ENCODE measurements at regions not wholly inside any gene's neighbourhood (a gene's known extent, or its start where the extent isn't known, plus 50 kb on each side); places are given as distances from the start of the nearest gene placed in this dataset.
A peak's percentile ranks its signal among the peaks of the same experiment; 100 is the strongest.
"Not testable (repeated sequence)": the region's sequence is repeated elsewhere in the genome, so short reads cannot be mapped to it uniquely, and the experiment has no call there.

DNA sequence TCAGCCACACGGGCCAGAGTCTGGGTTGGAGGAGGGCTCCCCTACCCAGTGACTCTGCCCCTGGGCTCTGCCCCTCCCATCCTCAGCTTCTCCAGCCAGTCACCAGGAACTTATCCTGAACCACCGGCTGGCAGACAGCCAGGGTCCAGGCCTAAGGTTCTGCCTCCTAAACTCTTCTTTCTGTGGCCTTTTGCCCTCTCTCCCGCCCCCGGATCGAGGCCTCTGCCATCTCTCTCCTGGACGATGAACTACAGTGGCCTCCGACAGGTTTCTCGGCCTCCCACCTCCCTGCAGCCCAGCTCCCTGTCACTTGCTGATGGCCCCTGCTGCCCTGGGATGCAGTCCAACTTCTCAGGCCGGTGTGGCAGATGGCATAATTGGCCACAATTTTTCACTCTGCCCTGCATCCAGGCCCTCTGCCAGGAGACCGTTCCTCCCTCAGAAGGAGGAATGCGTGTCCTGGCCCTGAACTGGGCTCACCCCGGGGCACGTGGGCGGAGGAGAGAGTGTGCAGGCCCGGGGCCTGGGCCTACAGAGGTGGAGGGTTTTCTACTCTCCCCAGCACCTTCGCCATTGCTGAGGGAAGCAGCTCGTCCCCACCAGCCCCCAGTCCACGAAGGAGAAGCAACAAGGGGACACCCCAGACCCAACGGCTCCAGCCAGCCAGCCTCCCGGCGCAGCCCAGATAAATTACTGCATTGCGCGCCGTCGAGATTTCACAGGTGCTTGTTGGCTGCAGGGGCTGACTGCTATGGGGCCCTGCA is 81.9 kb upstream of the LRPAP1 start:
- Mint-ChIP-seq H3K27ac (no peak overlapping the region), H3K4me1 (ENCODE audit: low read depth) (no peaks in the 10 kb centered on the region), H3K36me3 (ENCODE audit: low read depth) (no peaks in the 10 kb centered on the region), H3K27me3 (ENCODE audit: low read depth) (peaks cover 10% of the 10 kb centered on the region), H3K9me3 (peaks cover 4% of the 10 kb centered on the region), H3K4me3 (no peak overlapping the region)
- intact Hi-C loops (cut with micrococcal nuclease), result no loop called here
- DNase-seq, result no peak
- CTCF ChIA-PET, result no interaction called here

DNA sequence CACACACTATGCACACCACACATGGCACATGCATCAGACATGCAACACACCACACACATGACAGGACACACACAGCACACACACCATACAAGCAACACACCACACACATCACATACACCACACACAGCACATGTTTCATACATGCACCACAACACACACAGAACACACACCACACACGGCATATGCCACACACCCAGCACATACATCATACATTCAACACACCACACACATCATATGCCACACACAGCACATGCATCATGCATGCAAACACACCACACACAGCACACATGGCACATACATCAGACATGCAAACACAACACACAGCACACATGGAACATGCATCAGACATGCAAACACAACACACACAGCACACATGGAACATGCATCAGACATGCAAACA is 80.7 kb upstream of the LRPAP1 start:
- CTCF ChIA-PET, result no interaction called here
- Mint-ChIP-seq H3K27me3 (ENCODE audit: low read depth) (peaks cover 5% of the 10 kb centered on the region), H3K36me3 (ENCODE audit: low read depth) (no peaks in the 10 kb centered on the region), H3K4me3 (no peak overlapping the region), H3K4me1 (ENCODE audit: low read depth) (no peaks in the 10 kb centered on the region), H3K9me3 (peaks cover 4% of the 10 kb centered on the region), H3K27ac (no peak overlapping the region)
- intact Hi-C loops (cut with micrococcal nuclease), result no loop called here
- DNase-seq, result no peak

DNA sequence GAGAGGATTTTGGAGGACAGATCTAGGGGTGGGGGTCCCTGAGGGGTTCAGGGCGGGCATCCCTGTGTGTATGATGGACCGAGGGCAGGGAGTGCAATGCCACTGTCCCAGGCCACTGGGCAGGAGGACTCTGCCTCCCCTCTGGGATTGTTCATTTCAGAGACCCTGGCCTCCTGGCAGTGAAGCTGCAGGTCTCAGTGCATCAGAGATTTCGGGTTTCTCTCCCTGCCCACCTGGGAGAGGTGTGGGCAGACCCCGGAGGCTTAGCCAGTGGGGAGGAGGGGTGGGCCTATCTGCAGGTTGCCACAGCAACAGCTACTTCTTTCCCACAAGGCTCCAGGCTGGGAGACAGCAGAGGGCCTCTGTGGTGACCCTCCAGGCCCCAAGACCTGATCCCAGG is 80.1 kb upstream of the LRPAP1 start:
- Mint-ChIP-seq H3K9me3 (peaks cover 4% of the 10 kb centered on the region), H3K27me3 (ENCODE audit: low read depth) (peaks cover 2% of the 10 kb centered on the region), H3K27ac (no peak overlapping the region), H3K4me3 (no peak overlapping the region), H3K4me1 (ENCODE audit: low read depth) (no peaks in the 10 kb centered on the region), H3K36me3 (ENCODE audit: low read depth) (no peaks in the 10 kb centered on the region)
- DNase-seq, result no peak
- intact Hi-C loops (cut with micrococcal nuclease), result no loop called here
- CTCF ChIA-PET, result no interaction called here

DNA sequence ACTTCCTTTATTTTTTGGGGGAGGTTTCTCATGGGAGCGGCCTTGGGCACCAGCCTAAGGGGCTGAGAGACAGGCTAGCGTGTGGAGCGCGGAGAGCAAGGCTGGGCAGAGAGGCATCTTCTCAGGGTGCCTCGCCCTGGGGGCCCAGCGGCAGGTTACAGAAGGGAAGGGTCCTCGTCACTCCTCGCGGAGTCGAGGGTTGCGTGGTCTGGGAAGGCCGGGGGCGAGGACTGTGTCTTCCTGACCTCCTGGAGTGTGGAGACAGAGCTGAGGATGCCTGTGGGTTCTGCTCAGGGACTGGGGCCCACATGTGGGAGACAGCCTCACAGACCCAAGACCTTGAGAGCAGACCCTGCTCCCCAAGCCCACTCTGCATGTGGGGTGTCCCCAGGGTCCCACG is 79.6 kb upstream of the LRPAP1 start:
- no peaks in the 10 kb centered on the region for H3K36me3 Mint-ChIP-seq (ENCODE audit: low read depth)
- H3K27me3 Mint-ChIP-seq (ENCODE audit: low read depth), result peaks cover 2% of the 10 kb centered on the region
- H3K4me1 Mint-ChIP-seq (ENCODE audit: low read depth), result no peaks in the 10 kb centered on the region
- no peak overlapping the region for H3K4me3 Mint-ChIP-seq
- intact Hi-C loops (cut with micrococcal nuclease), result no loop called here
- H3K9me3 Mint-ChIP-seq, result peaks cover 4% of the 10 kb centered on the region
- DNase-seq, result no peak
- H3K27ac Mint-ChIP-seq, result no peak overlapping the region
- CTCF ChIA-PET, result no interaction called here

DNA sequence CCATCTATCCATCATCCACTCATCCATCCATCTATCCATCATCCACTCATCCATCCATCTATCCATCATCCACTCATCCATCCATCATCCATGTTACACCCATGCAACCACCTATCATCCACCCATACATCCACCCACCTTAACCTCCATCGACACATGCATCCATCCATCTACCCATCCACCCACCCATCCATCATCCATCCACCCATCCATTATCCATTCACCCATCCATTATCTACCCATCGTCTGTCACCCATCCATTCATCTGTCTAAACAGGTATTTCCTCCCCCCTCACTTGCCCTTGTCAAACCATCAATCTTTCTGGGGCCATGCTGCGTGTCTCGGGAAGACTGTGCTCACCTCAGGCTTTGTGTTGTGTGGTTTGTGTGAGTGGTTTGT is 78.6 kb upstream of the LRPAP1 start:
- H3K4me1 Mint-ChIP-seq (ENCODE audit: low read depth); DNase-seq; intact Hi-C loops (cut with micrococcal nuclease); H3K9me3 Mint-ChIP-seq; H3K27ac Mint-ChIP-seq; H3K36me3 Mint-ChIP-seq (ENCODE audit: low read depth); CTCF ChIA-PET; H3K27me3 Mint-ChIP-seq (ENCODE audit: low read depth); H3K4me3 Mint-ChIP-seq: not testable (repeated sequence)

DNA sequence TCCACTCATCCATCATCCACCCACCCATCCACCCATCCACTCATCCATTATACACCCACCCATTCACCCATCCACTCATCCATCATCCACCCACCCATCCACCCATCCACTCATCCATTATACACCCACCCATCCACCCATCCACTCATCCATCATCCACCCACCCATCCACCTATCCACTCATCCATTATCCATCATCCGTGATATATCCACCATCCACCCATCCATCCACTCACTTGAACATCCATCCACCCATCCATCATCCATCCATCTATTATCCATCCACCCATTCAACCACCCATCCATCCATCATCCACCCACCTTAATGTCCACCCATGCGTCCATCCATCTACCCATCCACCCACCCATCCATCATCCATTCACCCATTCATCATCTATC is 77.7 kb upstream of the LRPAP1 start:
- CTCF ChIA-PET; H3K4me3 Mint-ChIP-seq; H3K4me1 Mint-ChIP-seq (ENCODE audit: low read depth); H3K27me3 Mint-ChIP-seq (ENCODE audit: low read depth); H3K9me3 Mint-ChIP-seq; DNase-seq; H3K36me3 Mint-ChIP-seq (ENCODE audit: low read depth); H3K27ac Mint-ChIP-seq; intact Hi-C loops (cut with micrococcal nuclease): not testable (repeated sequence)

DNA sequence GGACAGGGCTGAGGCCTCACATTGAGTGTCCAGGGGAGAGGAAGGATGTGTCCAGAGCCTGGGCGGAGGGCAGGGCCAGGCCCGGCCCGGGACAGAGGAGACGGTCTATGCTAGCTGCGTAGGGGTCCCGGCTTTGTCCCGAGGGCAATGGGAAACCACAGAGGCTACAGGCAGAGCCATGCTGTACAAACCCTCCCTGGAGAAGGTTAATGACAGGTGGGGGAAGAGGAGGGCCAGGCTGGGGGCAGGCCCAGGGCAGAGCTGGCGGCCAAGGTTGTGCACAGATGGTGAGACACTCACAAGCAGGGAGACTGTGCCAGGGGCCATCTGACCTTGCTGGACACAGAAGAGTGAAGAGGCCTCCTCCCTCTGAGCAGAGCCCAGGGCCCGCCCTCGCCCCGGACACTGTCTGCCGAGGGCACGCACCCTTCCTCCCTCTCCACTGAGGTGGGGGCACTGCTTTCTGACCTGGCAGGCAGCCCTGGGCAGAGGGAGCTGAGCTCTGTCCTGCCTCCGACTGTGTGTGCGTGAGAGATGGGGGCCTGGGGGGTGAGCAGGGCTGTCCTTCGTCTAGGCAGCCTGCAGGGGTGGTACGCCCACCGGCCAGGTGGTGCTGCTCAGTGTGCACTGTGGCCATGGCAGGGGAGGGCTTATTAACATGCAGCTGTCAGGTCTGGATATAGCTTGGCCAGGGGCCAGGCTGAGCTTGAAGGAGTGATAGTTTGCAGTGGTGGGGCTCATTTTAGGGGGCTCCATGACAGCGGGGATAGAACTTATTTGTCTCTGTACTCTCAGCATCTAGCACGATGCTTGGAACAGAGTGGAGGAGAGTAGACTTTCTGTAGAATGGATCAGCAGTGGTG is 75.7 kb upstream of the LRPAP1 start:
- Mint-ChIP-seq H3K27ac (no peak overlapping the region), H3K27me3 (ENCODE audit: low read depth) (peaks cover 2% of the 10 kb centered on the region)

DNA sequence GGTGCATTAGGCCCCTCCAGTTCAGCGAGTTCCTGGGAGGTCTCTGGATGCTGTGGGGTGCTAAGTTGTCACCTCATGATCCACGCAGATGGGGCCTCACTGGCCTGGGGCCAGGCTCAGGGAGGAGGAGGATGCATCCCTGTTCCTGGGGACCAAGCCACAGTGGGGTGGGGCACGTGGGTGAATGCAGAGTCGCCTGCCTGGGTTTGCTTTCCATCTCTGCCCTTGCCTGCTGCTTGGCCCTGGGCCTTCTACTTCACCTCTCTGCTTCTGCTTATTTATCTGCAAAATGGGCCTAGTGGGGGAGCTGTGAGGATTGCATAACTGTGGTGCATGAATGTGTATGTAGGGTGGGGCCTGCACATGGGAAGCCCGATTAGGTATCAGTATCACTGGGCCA is 74.6 kb upstream of the LRPAP1 start:
- H3K27me3 Mint-ChIP-seq (ENCODE audit: low read depth); H3K9me3 Mint-ChIP-seq; CTCF ChIA-PET; H3K4me3 Mint-ChIP-seq; H3K36me3 Mint-ChIP-seq (ENCODE audit: low read depth); intact Hi-C loops (cut with micrococcal nuclease); H3K4me1 Mint-ChIP-seq (ENCODE audit: low read depth); H3K27ac Mint-ChIP-seq: not testable (repeated sequence)
- peak; percentile 24 for DNase-seq

More for the DNA sequence above, 75.7 kb upstream of the LRPAP1 start:
- Mint-ChIP-seq H3K4me1 (ENCODE audit: low read depth) (no peaks in the 10 kb centered on the region), H3K36me3 (ENCODE audit: low read depth) (no peaks in the 10 kb centered on the region), H3K9me3 (peaks cover under 1% of the 10 kb centered on the region), H3K4me3 (no peak overlapping the region)
- intact Hi-C loops (cut with micrococcal nuclease), result no loop called here
- DNase-seq, result no peak
- CTCF ChIA-PET, result no interaction called here

DNA sequence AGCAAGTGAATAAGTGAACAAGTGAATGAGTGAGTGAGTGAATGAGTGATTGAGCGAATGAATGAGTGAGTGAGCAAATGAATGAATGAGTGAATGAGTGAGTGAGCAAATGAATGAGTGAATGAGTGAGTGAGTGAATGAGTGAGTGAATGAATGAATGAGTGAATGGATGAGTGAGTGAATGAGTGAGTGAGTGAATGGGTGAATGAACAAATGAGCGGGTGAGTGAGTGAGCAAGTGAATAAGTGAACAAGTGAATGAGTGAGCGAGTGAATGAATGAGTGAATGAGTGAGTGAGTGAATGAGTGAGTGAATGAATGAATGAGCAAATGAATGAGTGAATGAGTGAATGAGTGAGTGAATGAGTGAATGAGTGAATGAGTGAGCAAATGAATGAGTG is 74.0 kb upstream of the LRPAP1 start:
- H3K9me3 Mint-ChIP-seq; H3K4me1 Mint-ChIP-seq (ENCODE audit: low read depth); intact Hi-C loops (cut with micrococcal nuclease); H3K4me3 Mint-ChIP-seq; H3K27me3 Mint-ChIP-seq (ENCODE audit: low read depth); CTCF ChIA-PET; H3K27ac Mint-ChIP-seq; H3K36me3 Mint-ChIP-seq (ENCODE audit: low read depth); DNase-seq: not testable (repeated sequence)

DNA sequence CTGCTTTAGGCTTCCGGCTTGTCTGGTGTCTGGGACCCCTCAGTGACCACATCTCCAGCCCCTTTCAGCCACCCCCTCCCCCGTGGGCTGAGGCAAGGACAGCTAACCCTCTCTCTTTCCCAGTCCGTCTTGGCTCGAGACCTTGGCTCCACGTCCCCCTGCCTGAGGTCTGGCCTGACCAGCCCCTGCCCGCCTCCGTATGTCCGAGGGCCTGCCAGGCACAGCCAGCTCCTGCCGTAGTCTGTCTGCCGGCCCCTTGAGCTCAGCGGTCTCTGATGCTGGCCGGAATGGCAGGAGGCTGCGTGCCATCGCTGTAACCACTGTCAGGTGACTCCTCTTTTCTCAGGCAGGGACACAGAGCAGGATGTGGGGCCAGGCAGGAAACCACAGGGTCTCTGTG is 73.3 kb upstream of the LRPAP1 start:
- no peak overlapping the region for H3K27ac Mint-ChIP-seq
- peaks cover 2% of the 10 kb centered on the region for H3K27me3 Mint-ChIP-seq (ENCODE audit: low read depth)
- DNase-seq, result no peak
- H3K36me3 Mint-ChIP-seq (ENCODE audit: low read depth), result no peaks in the 10 kb centered on the region
- H3K4me1 Mint-ChIP-seq (ENCODE audit: low read depth), result no peaks in the 10 kb centered on the region
- intact Hi-C loops (cut with micrococcal nuclease), result no loop called here
- H3K9me3 Mint-ChIP-seq, result no peaks in the 10 kb centered on the region
- CTCF ChIA-PET, result no interaction called here
- no peak overlapping the region for H3K4me3 Mint-ChIP-seq

DNA sequence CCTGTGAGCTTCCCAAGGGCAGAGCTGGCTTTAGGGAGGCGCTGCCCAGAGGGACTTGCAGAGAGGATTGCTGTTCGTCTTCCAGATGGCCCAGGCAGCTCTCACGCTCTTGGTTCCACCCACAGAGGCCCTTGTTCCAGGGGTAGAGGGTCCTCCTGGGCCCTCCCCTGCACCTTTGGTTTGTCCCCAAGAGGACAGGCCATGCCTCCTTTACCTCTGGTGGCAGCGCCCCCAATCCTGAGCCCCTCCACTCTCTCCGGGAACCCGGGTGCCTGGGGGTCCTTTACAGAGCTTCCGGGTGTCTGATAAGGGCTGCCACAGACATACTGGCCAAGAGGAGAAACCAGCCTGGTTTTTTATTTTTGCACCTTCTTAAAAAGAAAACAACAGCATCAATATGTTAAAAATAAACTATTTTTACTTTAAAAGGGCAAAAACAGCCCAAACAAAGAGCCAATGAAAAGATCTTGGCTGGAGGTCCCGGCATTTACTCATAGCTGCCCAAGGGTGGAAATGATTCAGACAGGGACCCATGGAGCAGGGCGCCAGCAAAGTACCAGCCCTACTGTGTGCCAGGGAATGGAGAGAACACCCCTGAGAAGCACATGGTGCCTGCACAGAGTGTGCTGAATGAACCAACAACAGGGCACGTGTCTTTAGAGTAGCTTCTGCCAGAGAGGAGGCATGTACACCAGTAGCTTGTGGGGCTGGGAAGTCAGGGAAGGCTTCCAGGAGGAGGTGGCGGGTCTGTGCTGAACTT is 70.8 kb upstream of the LRPAP1 start:
- H3K27me3 Mint-ChIP-seq (ENCODE audit: low read depth); CTCF ChIA-PET; H3K27ac Mint-ChIP-seq; intact Hi-C loops (cut with micrococcal nuclease); DNase-seq; H3K4me1 Mint-ChIP-seq (ENCODE audit: low read depth); H3K9me3 Mint-ChIP-seq; H3K4me3 Mint-ChIP-seq; H3K36me3 Mint-ChIP-seq (ENCODE audit: low read depth): not testable (repeated sequence)

DNA sequence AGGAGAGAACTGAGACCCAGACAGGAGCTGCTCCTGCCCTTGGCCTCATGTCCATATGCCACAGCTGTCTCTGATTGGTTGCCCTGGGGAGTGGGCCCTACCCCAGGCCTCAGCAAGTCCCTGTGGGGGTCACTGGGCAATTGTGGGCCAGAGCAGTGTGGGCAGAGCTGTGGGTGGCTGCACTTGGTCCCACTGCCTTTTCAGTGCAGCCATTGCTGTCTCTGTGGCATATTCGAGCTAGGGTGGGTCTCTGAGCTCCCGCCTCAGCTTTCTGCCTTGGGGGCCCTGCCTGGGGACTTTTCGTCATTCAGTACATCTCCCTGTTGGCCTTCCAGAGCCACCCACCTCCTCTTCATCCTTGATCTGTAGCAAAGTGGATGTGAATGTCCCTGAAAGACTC is 69.8 kb upstream of the LRPAP1 start:
- no peaks in the 10 kb centered on the region for H3K27me3 Mint-ChIP-seq (ENCODE audit: low read depth)
- H3K9me3 Mint-ChIP-seq, result no peaks in the 10 kb centered on the region
- no peak overlapping the region for H3K4me3 Mint-ChIP-seq
- DNase-seq, result no peak
- intact Hi-C loops (cut with micrococcal nuclease), result no loop called here
- H3K36me3 Mint-ChIP-seq (ENCODE audit: low read depth), result no peaks in the 10 kb centered on the region
- CTCF ChIA-PET, result no interaction called here
- no peaks in the 10 kb centered on the region for H3K4me1 Mint-ChIP-seq (ENCODE audit: low read depth)
- H3K27ac Mint-ChIP-seq, result no peak overlapping the region

Data from activated naive CD4-positive, alpha-beta T cell treated with anti-CD3 and anti-CD28 coated beads for 36 hours (primary cell).